Astrocyte (in vitro differentiated cells and primary cell): ENCODE measurements at regions not wholly inside any gene's neighbourhood (a gene's known extent, or its start where the extent isn't known, plus 50 kb on each side); places are given as distances from the start of the nearest gene placed in this dataset.

Experiments
- EZH2 ChIP-seq: IDR thresholded peaks from 2 replicates; pipeline ENCODE4 v1.6.1; 2012; ENCODE audit warnings: mild to moderate bottlenecking, low read length, inconsistent platforms; ENCODE audit not compliant: insufficient read depth
- TF ChIP-seq, protein P1 (sequence below): IDR thresholded peaks from 2 replicates; pipeline ENCODE4 v1.5.1; 2011; ENCODE audit warnings: low read depth, mild to moderate bottlenecking, inconsistent platforms, low read length, moderate library complexity; ENCODE audit not compliant: insufficient read depth

DNA sequence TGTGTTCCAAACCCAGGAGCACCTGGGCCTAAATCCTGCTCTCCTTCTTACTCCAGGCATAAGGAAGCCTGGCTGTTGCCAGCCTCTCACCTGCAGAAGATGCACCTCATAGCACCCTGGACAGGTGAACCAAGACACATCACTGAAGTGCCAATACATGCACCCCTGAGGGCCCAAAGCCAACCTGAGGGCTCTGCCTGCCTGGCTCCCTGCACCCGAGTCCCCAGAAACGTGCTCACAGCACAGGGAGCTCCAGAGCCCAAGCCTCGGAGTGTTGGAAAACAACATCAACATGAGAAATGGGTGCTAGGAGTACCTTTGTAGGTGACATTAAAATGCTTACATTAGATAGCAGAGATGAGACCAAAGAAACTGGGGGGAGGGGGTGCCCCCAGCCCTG, 96.3 kb upstream of the RAB6C start:
- TF ChIP-seq, protein P1, sequence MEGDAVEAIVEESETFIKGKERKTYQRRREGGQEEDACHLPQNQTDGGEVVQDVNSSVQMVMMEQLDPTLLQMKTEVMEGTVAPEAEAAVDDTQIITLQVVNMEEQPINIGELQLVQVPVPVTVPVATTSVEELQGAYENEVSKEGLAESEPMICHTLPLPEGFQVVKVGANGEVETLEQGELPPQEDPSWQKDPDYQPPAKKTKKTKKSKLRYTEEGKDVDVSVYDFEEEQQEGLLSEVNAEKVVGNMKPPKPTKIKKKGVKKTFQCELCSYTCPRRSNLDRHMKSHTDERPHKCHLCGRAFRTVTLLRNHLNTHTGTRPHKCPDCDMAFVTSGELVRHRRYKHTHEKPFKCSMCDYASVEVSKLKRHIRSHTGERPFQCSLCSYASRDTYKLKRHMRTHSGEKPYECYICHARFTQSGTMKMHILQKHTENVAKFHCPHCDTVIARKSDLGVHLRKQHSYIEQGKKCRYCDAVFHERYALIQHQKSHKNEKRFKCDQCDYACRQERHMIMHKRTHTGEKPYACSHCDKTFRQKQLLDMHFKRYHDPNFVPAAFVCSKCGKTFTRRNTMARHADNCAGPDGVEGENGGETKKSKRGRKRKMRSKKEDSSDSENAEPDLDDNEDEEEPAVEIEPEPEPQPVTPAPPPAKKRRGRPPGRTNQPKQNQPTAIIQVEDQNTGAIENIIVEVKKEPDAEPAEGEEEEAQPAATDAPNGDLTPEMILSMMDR, result no peak
- no peak for TF ChIP-seq EZH2
